NCI-H82 (cell line): ENCODE measurements at regions not wholly inside any gene's neighbourhood (a gene's known extent, or its start where the extent isn't known, plus 50 kb on each side); places are given as distances from the start of the nearest gene placed in this dataset.
"Not testable (repeated sequence)": the region's sequence is repeated elsewhere in the genome, so short reads cannot be mapped to it uniquely, and the experiment has no call there.

Experiments
- DNase-seq: peaks from one replicate; lab custom pipeline; 2025; lab: John Stamatoyannopoulos, UW

- no peak for DNase-seq
Observed at GRCh38 chr13:84870190-84870589, 929.0 kb downstream of the SLITRK6 start.

- peak; percentile 41 for DNase-seq
Observed at GRCh38 chr13:84867246-84867645, 932.0 kb downstream of the SLITRK6 start.

GRCh38 chr13:84865783-84866221 lies 933.4 kb downstream of the SLITRK6 start:
- peak; percentile 96 for DNase-seq

DNA sequence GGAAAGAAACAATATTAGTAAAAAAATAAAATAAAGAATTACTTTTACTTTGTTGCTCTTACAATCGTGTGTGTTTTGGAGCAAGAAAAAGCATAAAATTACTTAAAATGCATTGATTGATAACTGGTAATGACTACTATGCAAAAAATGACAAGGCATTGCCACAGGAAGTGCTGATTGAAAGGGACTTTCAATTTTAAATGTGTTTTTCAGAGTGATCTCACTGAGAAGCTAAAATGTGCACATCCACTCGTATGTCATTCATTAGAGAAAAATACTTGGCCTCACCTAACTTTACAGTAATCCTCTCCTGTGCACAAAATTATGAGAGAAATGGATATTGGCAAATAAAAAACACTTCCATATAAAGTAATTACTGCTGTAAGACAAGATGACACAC lies 934.9 kb downstream of the SLITRK6 start:
- DNase-seq, result no peak

GRCh38 chr13:84847107-84847506 lies 952.1 kb downstream of the SLITRK6 start:
- no peak for DNase-seq

- DNase-seq, result no peak
Observed at GRCh38 chr13:84845907-84846619, 953.2 kb downstream of the SLITRK6 start.

DNA sequence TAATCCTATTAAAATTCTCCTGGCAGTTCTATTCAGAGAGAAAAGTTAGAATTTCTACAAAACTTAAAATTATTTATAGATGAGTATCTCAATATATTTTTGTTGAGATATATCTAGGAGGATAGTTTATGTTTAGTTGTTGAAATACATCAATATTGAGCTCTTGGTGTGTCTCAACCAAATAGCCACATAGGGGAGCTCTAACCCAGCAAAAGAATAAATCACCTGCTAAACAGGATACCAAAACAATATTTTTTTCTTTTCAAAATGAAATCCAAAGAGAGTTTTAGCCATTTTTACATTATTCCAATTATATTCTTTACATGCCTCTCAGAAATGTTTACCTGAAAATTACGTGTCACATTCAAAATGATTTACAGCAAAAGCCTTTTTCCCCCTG lies 954.7 kb downstream of the SLITRK6 start:
- DNase-seq, result peak; percentile 61

GRCh38 chr13:84843368-84843767 lies 955.9 kb downstream of the SLITRK6 start:
- DNase-seq, result no peak

GRCh38 chr13:84834201-84834600 lies 951.9 kb upstream of the SLITRK1 start:
- no peak for DNase-seq

- DNase-seq, result no peak
Observed at GRCh38 chr13:84831666-84832657, 949.7 kb upstream of the SLITRK1 start.

- DNase-seq, result no peak
Observed at GRCh38 chr13:84823528-84823927, 941.3 kb upstream of the SLITRK1 start.

DNA sequence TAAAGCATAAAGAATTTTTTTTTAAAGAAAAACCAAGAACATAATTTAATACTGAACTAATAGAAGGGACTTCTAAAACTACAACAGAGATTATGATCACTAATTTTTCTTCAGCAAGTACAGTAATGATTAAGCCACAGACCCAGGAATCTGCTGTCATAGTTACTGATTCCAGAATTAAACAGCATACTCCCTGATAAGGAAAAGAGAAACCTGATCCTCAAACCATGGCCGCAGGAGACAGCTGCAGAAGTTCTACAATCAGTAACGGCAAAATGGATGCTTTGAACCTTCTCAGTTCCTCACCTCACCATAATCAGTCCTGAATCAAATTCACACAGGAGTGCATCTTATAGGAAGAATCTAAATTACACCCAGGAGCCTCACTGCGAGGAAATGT lies 939.0 kb upstream of the SLITRK1 start:
- peak; percentile 21 for DNase-seq

- DNase-seq, result no peak
Observed at GRCh38 chr13:84816567-84817105, 934.4 kb upstream of the SLITRK1 start.

DNA sequence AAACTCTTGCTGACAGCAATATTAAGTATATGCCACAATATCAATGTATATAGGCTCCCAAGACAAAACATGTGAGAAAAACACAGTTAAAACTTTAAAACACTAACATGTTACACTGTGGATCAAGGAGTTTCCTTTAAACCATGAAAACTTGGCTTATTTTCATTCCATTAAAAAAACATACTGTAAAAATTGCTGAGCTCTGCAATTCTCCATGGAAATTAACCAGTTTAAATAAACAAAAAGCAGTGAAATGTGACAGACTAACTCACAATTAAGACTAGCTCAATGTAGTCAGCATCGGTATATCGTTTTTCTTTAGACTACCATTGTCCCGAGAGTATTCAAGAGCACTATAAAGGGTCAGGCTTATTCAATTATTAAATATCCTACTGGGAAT lies 930.5 kb upstream of the SLITRK1 start:
- DNase-seq, result no peak

DNA sequence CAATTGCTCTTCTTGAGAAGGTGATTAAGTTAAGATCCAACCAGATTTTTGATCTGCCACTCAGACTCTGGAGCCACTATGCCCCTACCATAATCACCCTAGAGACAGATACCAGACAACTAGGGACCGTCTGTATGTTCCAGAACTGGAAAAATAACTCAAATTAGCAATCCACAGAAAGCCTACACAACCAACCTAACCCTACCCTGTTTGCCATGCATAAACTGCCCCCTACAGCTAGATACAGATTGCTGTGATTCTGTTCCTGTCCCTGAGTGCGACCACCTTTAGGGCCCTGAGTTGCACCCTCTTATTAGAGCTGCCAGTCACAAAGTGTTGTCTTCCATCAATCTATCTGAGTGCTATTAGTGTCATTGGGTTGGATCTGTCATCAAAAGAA lies 929.8 kb upstream of the SLITRK1 start:
- DNase-seq, result peak; percentile 35

DNA sequence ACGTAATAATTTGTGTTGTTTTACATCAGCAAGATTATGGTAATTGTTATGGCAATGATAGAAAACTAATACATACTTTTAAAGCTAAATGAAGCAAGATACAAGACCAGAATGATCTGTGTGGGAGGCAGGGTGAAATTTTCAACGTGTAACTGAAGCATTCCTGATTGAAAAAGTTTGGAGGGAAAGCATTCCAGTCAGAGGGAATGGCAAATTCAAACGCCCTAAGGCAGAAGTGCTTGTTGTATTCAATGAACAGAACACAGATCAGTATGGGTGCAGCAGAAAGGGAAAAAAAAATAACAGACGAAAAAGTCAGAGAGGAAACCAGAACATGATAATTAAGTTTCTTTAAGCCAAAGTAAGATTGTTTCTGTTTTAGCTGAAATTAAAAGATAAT lies 928.5 kb upstream of the SLITRK1 start:
- no peak for DNase-seq

- DNase-seq, result no peak
Observed at GRCh38 chr13:84802073-84802472, 919.8 kb upstream of the SLITRK1 start.

GRCh38 chr13:84784443-84785153 lies 902.3 kb upstream of the SLITRK1 start:
- no peak for DNase-seq

DNA sequence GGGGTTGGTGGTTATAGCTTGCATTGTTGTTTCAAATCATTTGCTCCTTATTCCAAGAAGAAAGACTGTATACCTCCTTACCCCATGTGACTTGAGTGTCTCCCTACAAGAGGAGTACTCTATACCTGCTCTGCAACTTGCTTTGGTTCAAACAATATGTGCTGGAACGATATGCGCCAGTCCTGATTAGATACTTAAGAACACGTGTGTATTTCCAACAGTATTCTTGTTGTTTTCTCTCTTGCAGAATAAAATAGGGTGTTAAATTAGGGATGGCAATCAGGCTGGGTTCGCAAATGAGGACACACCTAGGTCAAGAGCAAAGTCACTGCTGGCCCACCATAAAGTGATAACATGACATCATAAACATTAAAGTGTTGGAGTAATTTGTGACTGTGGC lies 895.0 kb upstream of the SLITRK1 start:
- DNase-seq, result no peak

GRCh38 chr13:84776593-84776992 lies 894.3 kb upstream of the SLITRK1 start:
- no peak for DNase-seq

DNA sequence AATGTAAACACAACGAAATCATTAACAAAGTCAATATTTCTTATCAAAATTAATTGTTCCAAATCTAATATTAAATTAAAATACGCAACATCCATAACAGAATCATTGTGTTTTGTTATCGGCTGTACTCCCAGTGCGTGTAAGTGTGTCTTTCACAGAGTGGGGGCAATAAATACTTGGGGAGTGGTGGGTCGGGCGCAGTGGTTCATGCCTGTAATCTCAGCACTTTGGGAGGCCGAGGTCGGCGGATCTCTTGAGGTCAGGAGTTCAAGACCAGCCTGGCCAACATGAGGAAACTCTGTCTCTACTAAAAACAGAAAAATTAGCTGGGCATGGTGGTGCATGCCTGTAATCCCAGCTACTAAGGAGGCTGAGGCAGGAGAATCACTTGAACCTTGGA lies 893.6 kb upstream of the SLITRK1 start:
- DNase-seq, result not testable (repeated sequence)

DNA sequence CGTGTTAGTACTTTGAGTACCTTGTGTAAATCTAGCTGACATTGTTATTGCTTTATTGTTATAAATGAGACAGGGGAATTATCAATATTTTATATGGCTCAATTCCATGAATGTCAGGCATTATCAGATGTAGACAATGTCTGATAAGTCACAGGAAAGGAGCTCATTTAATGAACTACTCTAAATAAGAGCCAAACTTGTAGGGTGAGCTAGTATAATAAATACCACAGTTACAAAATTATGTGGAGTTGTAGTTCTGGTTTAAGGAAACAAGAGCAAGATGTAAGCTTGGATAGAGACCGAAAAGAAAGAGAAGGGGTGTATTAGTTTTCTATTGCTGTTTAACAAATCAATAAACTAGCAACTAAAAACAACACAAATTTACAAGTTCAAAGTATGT lies 891.8 kb upstream of the SLITRK1 start:
- no peak for DNase-seq
